RWPE2 (cell line): ENCODE measurements at regions not wholly inside any gene's neighbourhood (a gene's known extent, or its start where the extent isn't known, plus 50 kb on each side); places are given as distances from the start of the nearest gene placed in this dataset.

Experiments
- ATAC-seq: fragments of 200-7000 bp; cut with Tn5 transposase; 3 replicates; pipeline ENCODE4 v1.9.1; 2021; ENCODE audit warnings: low read depth
- DNase-seq: peaks from one replicate; pipeline ENCODE4 v3.0.0-alpha.2; 2020; ENCODE audit warnings: low spot score
- H3K27ac ChIP-seq: fragments of 450-650 bp; 2 replicates; pipeline ENCODE4 v1.5.1; 2017; ENCODE audit warnings: mild to moderate bottlenecking; ENCODE audit not compliant: poor library complexity, severe bottlenecking
- H3K27me3 ChIP-seq: fragments of 250-450 bp; sonication (Bioruptor Pico); 2 replicates; pipeline ENCODE4 v1.5.1; 2021; ENCODE audit warnings: mild to moderate bottlenecking, moderate library complexity; ENCODE audit not compliant: insufficient read depth, poor library complexity, severe bottlenecking
- H3K36me3 ChIP-seq: fragments of 250-450 bp; sonication (Bioruptor Pico); 2 replicates; pipeline ENCODE4 v1.5.1; 2020; ENCODE audit warnings: low read depth, mild to moderate bottlenecking, moderate library complexity
- H3K4me1 ChIP-seq: fragments of 250-450 bp; sonication (Bioruptor Pico); 2 replicates; pipeline ENCODE4 v1.5.1; 2021; ENCODE audit warnings: mild to moderate bottlenecking, moderate library complexity; ENCODE audit not compliant: insufficient read depth, poor library complexity, severe bottlenecking
- H3K4me3 ChIP-seq: fragments of 250-450 bp; sonication (Bioruptor Pico); 2 replicates; pipeline ENCODE4 v1.5.1; 2021; ENCODE audit warnings: mild to moderate bottlenecking, moderate library complexity; ENCODE audit not compliant: severe bottlenecking
- H3K9me3 ChIP-seq: fragments of 250-450 bp; sonication (Bioruptor Pico); 2 replicates; pipeline ENCODE4 v1.5.1; 2021; ENCODE audit warnings: mild to moderate bottlenecking, moderate library complexity; ENCODE audit not compliant: severe bottlenecking
- CTCF ChIP-seq: fragments of 450-650 bp; IDR thresholded peaks from one replicate; pipeline ENCODE4 v1.5.1; 2017; ENCODE audit warnings: mild to moderate bottlenecking, moderate library complexity; ENCODE audit not compliant: poor library complexity, severe bottlenecking

GRCh38 chr12:105912882-105913678 is 225.7 kb downstream of the NUAK1 start:
- H3K27me3 ChIP-seq: no peaks in the 10 kb centered on the region
- H3K36me3 ChIP-seq: no peaks in the 10 kb centered on the region
- no peak overlapping the region for H3K27ac ChIP-seq
- no peak overlapping the region for H3K4me3 ChIP-seq
- no peak for TF ChIP-seq CTCF
- ATAC-seq: no peak
- DNase-seq: no peak
- H3K4me1 ChIP-seq: no peaks in the 10 kb centered on the region
- no peaks in the 10 kb centered on the region for H3K9me3 ChIP-seq

GRCh38 chr12:105915997-105916759 is 222.6 kb downstream of the NUAK1 start:
- Histone ChIP-seq H3K9me3 (no peaks in the 10 kb centered on the region), H3K27me3 (no peaks in the 10 kb centered on the region), H3K4me3 (no peak overlapping the region), H3K36me3 (no peaks in the 10 kb centered on the region), H3K27ac (no peak overlapping the region), H3K4me1 (peaks cover 10% of the 10 kb centered on the region)
- DNase-seq (no peak), ATAC-seq (no peak)
- TF ChIP-seq CTCF: no peak

GRCh38 chr12:105916760-105917039 is 222.1 kb downstream of the NUAK1 start:
- Histone ChIP-seq H3K4me1 (peaks cover 10% of the 10 kb centered on the region), H3K9me3 (no peaks in the 10 kb centered on the region), H3K36me3 (no peaks in the 10 kb centered on the region), H3K27me3 (no peaks in the 10 kb centered on the region), H3K4me3 (no peak overlapping the region), H3K27ac (no peak overlapping the region)
- no peak for TF ChIP-seq CTCF
- no peak for DNase-seq
- ATAC-seq: no peak

GRCh38 chr12:105920161-105920684 is 218.5 kb downstream of the NUAK1 start:
- Histone ChIP-seq H3K4me3 (no peak overlapping the region), H3K9me3 (no peaks in the 10 kb centered on the region), H3K27ac (peak overlapping the region; percentile 15), H3K4me1 (peaks cover 19% of the 10 kb centered on the region), H3K27me3 (no peaks in the 10 kb centered on the region), H3K36me3 (no peaks in the 10 kb centered on the region)
- TF ChIP-seq CTCF: no peak
- DNase-seq (no peak), ATAC-seq (peak; percentile 46; the same call in 2 of the 3 replicates)
